Nephron progenitor cell (in vitro differentiated cells): ENCODE measurements at regions not wholly inside any gene's neighbourhood (a gene's known extent, or its start where the extent isn't known, plus 50 kb on each side); places are given as distances from the start of the nearest gene placed in this dataset.

Experiments used
- DNase-seq: peaks from one replicate; pipeline ENCODE4 v3.0.0; 2021
- H3K27ac Mint-ChIP-seq: 2 replicates; pipeline ENCODE4 v1.8.0; 2021; ENCODE audit warnings: mild to moderate bottlenecking, moderate library complexity, mixed read lengths
- H3K27me3 Mint-ChIP-seq: 2 replicates; pipeline ENCODE4 v1.8.0; 2021; ENCODE audit warnings: mild to moderate bottlenecking, low read depth, mixed read lengths; ENCODE audit not compliant: poor library complexity
- H3K36me3 Mint-ChIP-seq: 2 replicates; pipeline ENCODE4 v1.8.0; 2021; ENCODE audit warnings: low read depth, mixed read lengths
- H3K4me1 Mint-ChIP-seq: 2 replicates; pipeline ENCODE4 v1.8.0; 2021; ENCODE audit warnings: mixed read lengths
- H3K4me3 Mint-ChIP-seq: 2 replicates; pipeline ENCODE4 v1.8.0; 2021; ENCODE audit warnings: mild to moderate bottlenecking, moderate library complexity, mixed read lengths
- H3K9me3 Mint-ChIP-seq: 2 replicates; pipeline ENCODE4 v1.8.0; 2021; ENCODE audit warnings: mild to moderate bottlenecking, moderate library complexity, mixed read lengths
- TF ChIP-seq, protein P1 (sequence below): fragments of 200-600 bp; sonication (generic); IDR thresholded peaks from 2 replicates; pipeline ENCODE4 v1.5.0; 2021; ENCODE audit warnings: antibody characterized with exemption

DNA sequence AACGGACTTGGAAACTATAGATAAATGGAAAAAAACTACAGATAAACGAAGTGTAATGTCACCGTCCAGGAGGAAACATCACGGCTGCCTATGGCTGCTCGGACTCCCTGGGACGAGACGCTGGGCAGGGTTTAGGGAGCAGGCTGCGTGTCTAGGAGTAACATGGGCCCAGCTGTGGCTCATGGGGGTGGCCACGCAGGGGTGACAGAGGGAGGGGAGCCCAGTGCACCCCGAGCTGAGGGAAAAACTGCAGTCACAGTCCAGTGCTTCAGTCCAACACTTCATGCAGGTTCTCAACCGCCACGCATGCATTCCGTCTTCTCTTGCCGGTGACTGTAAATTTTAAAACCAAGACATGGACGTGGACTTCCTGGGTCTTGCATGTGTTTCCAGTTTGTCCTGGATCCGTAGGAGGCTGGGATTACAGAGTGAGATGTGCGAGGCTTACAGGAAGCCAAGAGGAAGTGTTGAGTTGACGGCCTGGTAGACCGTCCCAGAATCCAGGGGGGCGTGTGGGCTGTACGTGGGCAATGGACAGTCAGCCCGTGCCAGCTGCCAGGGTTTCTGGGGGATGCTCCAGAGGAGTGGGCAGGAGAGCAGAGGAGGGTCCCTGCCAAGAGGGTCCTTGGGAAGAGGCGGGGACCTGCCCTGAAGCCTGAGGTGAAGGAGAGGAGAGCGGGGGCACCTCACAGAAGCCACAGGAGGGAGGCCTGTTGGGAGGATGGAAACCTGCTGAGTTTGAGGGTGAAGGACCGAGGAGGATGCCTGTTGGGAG is 691.4 kb downstream of the BRD1 start:
- peak overlapping the region; percentile 43 for H3K27ac Mint-ChIP-seq
- TF ChIP-seq, protein P1, sequence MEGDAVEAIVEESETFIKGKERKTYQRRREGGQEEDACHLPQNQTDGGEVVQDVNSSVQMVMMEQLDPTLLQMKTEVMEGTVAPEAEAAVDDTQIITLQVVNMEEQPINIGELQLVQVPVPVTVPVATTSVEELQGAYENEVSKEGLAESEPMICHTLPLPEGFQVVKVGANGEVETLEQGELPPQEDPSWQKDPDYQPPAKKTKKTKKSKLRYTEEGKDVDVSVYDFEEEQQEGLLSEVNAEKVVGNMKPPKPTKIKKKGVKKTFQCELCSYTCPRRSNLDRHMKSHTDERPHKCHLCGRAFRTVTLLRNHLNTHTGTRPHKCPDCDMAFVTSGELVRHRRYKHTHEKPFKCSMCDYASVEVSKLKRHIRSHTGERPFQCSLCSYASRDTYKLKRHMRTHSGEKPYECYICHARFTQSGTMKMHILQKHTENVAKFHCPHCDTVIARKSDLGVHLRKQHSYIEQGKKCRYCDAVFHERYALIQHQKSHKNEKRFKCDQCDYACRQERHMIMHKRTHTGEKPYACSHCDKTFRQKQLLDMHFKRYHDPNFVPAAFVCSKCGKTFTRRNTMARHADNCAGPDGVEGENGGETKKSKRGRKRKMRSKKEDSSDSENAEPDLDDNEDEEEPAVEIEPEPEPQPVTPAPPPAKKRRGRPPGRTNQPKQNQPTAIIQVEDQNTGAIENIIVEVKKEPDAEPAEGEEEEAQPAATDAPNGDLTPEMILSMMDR = no peak
- peaks cover 5% of the 10 kb centered on the region for H3K27me3 Mint-ChIP-seq
- no peaks in the 10 kb centered on the region for H3K9me3 Mint-ChIP-seq
- DNase-seq = no peak
- peaks cover 42% of the 10 kb centered on the region for H3K4me1 Mint-ChIP-seq
- no peaks in the 10 kb centered on the region for H3K36me3 Mint-ChIP-seq
- H3K4me3 Mint-ChIP-seq = no peak overlapping the region

DNA sequence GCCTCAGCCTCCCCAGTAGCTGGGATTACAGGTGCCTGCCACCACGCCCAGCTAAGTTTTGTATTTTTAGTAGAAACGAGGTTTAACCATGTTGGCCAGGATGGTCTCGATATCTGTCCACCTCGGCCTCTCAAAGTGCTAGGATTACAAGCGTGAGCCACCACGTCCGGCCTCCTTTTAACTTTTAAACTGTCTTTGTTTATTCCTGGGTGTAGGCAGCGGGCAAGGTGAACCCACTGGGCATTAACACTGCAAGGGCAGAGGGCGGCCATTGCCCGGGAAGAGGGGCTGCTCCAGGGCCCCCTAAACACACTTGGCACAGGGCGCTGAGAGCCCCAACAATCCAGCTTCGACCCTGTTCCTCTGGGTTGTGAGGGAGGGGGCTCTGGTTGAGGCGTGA is 693.6 kb downstream of the BRD1 start:
- no peak overlapping the region for H3K4me3 Mint-ChIP-seq
- DNase-seq = no peak
- no peak overlapping the region for H3K27ac Mint-ChIP-seq
- peaks cover 33% of the 10 kb centered on the region for H3K4me1 Mint-ChIP-seq
- H3K36me3 Mint-ChIP-seq = no peaks in the 10 kb centered on the region
- TF ChIP-seq, protein P1 = no peak
- H3K9me3 Mint-ChIP-seq = no peaks in the 10 kb centered on the region
- peaks cover 2% of the 10 kb centered on the region for H3K27me3 Mint-ChIP-seq

DNA sequence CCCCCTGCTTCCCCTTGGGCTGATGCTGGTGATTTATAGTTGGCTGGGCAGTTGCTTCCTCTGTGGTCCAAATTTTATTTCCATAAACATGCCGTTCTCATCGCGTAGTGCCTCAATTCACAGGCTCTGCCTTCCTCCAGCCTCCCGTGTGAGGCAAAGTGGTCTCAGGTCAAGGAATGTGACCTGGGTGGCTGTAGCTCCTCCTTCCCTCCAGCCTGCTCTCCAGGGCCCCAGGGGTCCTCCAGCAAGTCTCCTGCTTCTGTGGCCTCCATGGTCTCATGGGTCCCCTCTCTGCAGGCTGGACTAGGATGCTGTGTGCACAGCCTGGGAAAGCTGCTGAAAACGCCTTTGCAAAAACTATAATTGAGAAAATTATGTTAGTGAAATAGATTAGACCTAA is 694.1 kb downstream of the BRD1 start:
- no peaks in the 10 kb centered on the region for H3K36me3 Mint-ChIP-seq
- H3K4me1 Mint-ChIP-seq = peaks cover 33% of the 10 kb centered on the region
- H3K27ac Mint-ChIP-seq = no peak overlapping the region

DNA sequence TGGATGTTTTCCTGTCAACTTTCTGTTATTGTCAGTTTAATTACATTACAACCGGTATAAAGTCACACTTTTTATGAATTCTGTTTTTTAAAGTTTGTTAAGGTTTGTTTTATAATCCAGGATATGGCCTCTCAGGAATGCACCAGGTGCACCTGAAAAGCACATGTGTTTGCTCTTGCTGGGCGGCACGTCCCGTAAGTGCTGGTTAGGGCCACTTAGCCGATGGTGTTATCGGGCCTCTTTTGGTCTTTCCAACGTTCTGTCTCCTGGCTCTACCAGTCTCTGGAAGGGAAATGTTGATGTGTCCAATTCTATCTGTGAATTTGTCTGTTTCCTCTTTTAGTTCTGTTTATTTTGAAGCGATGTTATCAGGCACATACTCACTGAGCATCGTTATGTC is 695.7 kb downstream of the BRD1 start:
- no peak for DNase-seq
- peaks cover 2% of the 10 kb centered on the region for H3K27me3 Mint-ChIP-seq
- H3K9me3 Mint-ChIP-seq = peaks cover 5% of the 10 kb centered on the region
- H3K4me3 Mint-ChIP-seq = no peak overlapping the region
- no peak overlapping the region for H3K27ac Mint-ChIP-seq
- TF ChIP-seq, protein P1 = no peak
- H3K4me1 Mint-ChIP-seq = peaks cover 33% of the 10 kb centered on the region
- no peaks in the 10 kb centered on the region for H3K36me3 Mint-ChIP-seq

More for the DNA sequence above, 694.1 kb downstream of the BRD1 start:
- Mint-ChIP-seq H3K9me3 (peaks cover 3% of the 10 kb centered on the region), H3K4me3 (no peak overlapping the region), H3K27me3 (peaks cover 2% of the 10 kb centered on the region)
- TF ChIP-seq, protein P1 = no peak
- DNase-seq = no peak

DNA sequence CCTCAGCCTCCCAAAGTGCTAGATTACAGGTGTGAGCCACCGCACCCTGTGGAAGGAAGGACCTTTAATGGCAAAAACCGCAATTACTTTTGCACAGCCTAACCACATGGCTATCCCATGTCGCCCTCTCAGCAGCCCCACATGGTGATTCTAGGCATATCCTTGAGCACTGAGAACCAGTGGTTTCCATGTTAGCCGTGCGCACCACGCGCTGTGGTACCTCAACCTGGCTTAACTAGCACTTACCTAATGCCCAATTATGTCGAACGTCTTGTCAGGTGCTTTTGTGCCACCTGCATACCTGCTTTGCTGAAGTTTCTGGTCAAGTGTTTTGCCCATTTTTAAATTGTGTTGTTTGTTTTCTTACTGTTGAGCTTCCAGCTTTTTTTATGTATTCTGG is 697.9 kb downstream of the BRD1 start:
- H3K27ac Mint-ChIP-seq = no peak overlapping the region
- no peaks in the 10 kb centered on the region for H3K36me3 Mint-ChIP-seq
- H3K9me3 Mint-ChIP-seq = peaks cover 8% of the 10 kb centered on the region
- TF ChIP-seq, protein P1 = no peak
- DNase-seq = no peak
- peaks cover 17% of the 10 kb centered on the region for H3K4me1 Mint-ChIP-seq
- no peak overlapping the region for H3K4me3 Mint-ChIP-seq
- H3K27me3 Mint-ChIP-seq = peaks cover 3% of the 10 kb centered on the region

DNA sequence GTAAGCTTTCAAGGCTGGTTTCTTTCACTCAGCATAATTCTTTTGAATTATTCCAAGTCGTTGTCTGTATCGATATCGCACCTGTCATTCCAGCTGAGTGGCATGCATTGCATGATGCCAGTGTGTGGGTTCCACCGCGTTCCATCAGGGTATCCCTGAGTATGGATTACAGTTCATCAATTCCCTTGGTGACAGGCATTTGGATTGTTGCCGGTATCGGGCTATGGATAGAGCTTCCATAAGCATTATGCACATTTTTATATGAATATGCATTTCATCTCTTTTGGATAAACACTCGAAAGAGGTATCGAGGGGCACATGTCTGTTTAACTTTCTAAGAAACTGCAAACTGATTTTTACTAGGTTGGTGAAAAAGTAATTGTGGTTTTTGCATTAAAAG is 698.8 kb downstream of the BRD1 start:
- peaks cover 13% of the 10 kb centered on the region for H3K4me1 Mint-ChIP-seq
- H3K9me3 Mint-ChIP-seq = peaks cover 8% of the 10 kb centered on the region
- no peak for DNase-seq
- H3K27ac Mint-ChIP-seq = no peak overlapping the region
- H3K36me3 Mint-ChIP-seq = no peaks in the 10 kb centered on the region
- TF ChIP-seq, protein P1 = no peak
- H3K4me3 Mint-ChIP-seq = no peak overlapping the region
- peaks cover 3% of the 10 kb centered on the region for H3K27me3 Mint-ChIP-seq
